Neural cell (in vitro differentiated cells): ENCODE measurements at regions not wholly inside any gene's neighbourhood (a gene's known extent, or its start where the extent isn't known, plus 50 kb on each side); places are given as distances from the start of the nearest gene placed in this dataset.

ENCODE experiments used
- H2AFZ ChIP-seq: fragments of 200-600, 300-800 bp; sonication (generic), shearing (Covaris generic); 2 replicates; pipeline ENCODE4 v1.6.0; 2014; ENCODE audit warnings: low read depth, mild to moderate bottlenecking, antibody characterized with exemption, low read length, moderate library complexity
- H3F3A ChIP-seq: fragments of 200-600 bp; shearing (Covaris generic); 2 replicates; pipeline ENCODE4 v1.6.1; 2016; ENCODE audit warnings: mild to moderate bottlenecking, moderate library complexity, mixed read lengths, antibody characterized with exemption, low read length; ENCODE audit not compliant: insufficient read depth, poor library complexity, severe bottlenecking
- H3K27ac ChIP-seq: fragments of 200-600, 300-800 bp; sonication (generic), shearing (Covaris generic); 2 replicates; pipeline ENCODE4 v1.5.1; 2014; ENCODE audit warnings: mild to moderate bottlenecking, low read length, moderate library complexity
- H3K27me3 ChIP-seq: fragments of 300-800, 200-600 bp; sonication (generic), shearing (Covaris generic); 2 replicates; pipeline ENCODE4 v1.6.0; 2014; ENCODE audit warnings: mild to moderate bottlenecking, low read depth, low read length, moderate library complexity; ENCODE audit not compliant: insufficient read depth
- H3K36me3 ChIP-seq: fragments of 300-800, 200-600 bp; sonication (generic), shearing (Covaris generic); 2 replicates; pipeline ENCODE4 v1.5.1; 2014; ENCODE audit warnings: mild to moderate bottlenecking, antibody characterized with exemption, low read length, moderate library complexity; ENCODE audit not compliant: insufficient read depth
- H3K4me2 ChIP-seq: fragments of 300-800, 200-600 bp; sonication (generic), shearing (Covaris generic); 2 replicates; pipeline ENCODE4 v1.6.0; 2014; ENCODE audit warnings: mild to moderate bottlenecking, low read length
- H3K4me3 ChIP-seq: fragments of 300-800, 200-600 bp; sonication (generic), shearing (Covaris generic); 2 replicates; pipeline ENCODE4 v1.5.1; 2014; ENCODE audit warnings: mild to moderate bottlenecking, low read length, moderate library complexity
- H3K79me2 ChIP-seq: fragments of 200-600 bp; shearing (Covaris generic); replicated peaks from 2 replicates; pipeline ENCODE4 v1.6.0; 2014; ENCODE audit warnings: mild to moderate bottlenecking, low read length, moderate library complexity; ENCODE audit not compliant: insufficient read depth
- H3K9ac ChIP-seq: fragments of 300-800, 200-600 bp; sonication (generic), shearing (Covaris generic); 2 replicates; pipeline ENCODE4 v1.6.1; 2016; ENCODE audit warnings: mild to moderate bottlenecking, low read length, mixed read lengths
- H3K9me2 ChIP-seq: fragments of 200-600 bp; shearing (Covaris generic); 2 replicates; pipeline ENCODE4 v1.6.1; 2016; ENCODE audit warnings: mild to moderate bottlenecking, low read length, mixed read lengths; ENCODE audit not compliant: insufficient read depth
- H3K9me3 ChIP-seq: fragments of 200-600, 300-800 bp; sonication (generic), shearing (Covaris generic); 2 replicates; pipeline ENCODE4 v1.6.1; 2016; ENCODE audit warnings: mild to moderate bottlenecking, mixed run types, low read length, moderate library complexity, mixed read lengths
- H4K20me1 ChIP-seq: fragments of 200-600 bp; shearing (Covaris generic); 2 replicates; pipeline ENCODE4 v1.6.1; 2016; ENCODE audit warnings: mild to moderate bottlenecking, mixed run types; ENCODE audit not compliant: insufficient read depth
- EP300 ChIP-seq: fragments of 450-650 bp; conservative IDR thresholded peaks from 2 replicates; pipeline ENCODE4 v1.6.1; 2014; ENCODE audit warnings: antibody characterized with exemption, mild to moderate bottlenecking, moderate library complexity; ENCODE audit not compliant: poor library complexity, severe bottlenecking
- EZH2 ChIP-seq: fragments of 200-600, 300-800 bp; shearing (Covaris generic), sonication (generic); IDR thresholded peaks from 2 replicates; pipeline ENCODE4 v1.6.1; 2014; ENCODE audit warnings: antibody characterized with exemption, low read length, borderline replicate concordance, mild to moderate bottlenecking; ENCODE audit not compliant: insufficient read depth, poor library complexity, severe bottlenecking
- MXI1 ChIP-seq: fragments of 450-650 bp; conservative IDR thresholded peaks from 2 replicates; pipeline ENCODE4 v1.6.1; 2014; ENCODE audit warnings: antibody characterized with exemption, mild to moderate bottlenecking; ENCODE audit not compliant: poor library complexity, severe bottlenecking
- POLR2AphosphoS5 ChIP-seq: IDR thresholded peaks from 2 replicates; pipeline ENCODE4 v1.6.1; 2012
- RAD21 ChIP-seq: fragments of 450-650 bp; conservative IDR thresholded peaks from 2 replicates; pipeline ENCODE4 v1.6.1; 2014; ENCODE audit warnings: antibody characterized with exemption, mild to moderate bottlenecking, moderate library complexity
- SMC3 ChIP-seq: fragments of 450-650 bp; conservative IDR thresholded peaks from 2 replicates; pipeline ENCODE4 v1.6.1; 2014; ENCODE audit warnings: antibody characterized with exemption, mild to moderate bottlenecking, moderate library complexity; ENCODE audit not compliant: poor library complexity
- TAF1 ChIP-seq: IDR thresholded peaks from 2 replicates; pipeline ENCODE4 v1.6.1; 2012; ENCODE audit warnings: low read depth
- TF ChIP-seq, protein P1 (sequence below): IDR thresholded peaks from 2 replicates; pipeline ENCODE4 v1.6.1; 2012; ENCODE audit warnings: borderline replicate concordance
- TF ChIP-seq, protein P2 (sequence below): fragments of 450-650 bp; IDR thresholded peaks from 2 replicates; pipeline ENCODE4 v1.5.1; 2014; ENCODE audit warnings: antibody characterized with exemption, mild to moderate bottlenecking, moderate library complexity; ENCODE audit not compliant: poor library complexity, severe bottlenecking

DNA sequence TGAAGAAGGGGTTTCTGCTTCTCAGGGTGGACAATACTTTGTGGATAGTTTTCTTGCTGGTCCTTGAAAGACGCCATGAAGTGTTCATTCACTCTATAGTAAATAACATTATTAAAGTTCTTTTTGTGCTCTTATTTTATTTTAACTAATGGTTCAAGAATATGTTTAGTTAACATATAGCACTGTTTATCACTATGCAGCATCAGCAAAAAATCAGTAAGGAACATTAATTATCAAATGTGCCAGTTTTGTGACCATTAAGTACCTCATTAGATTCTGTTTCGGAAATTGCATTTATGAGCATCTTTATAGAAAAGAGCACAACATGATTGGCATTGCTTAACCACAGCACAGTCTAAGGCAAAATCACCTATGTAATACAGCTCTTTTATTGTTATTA is 385.6 kb downstream of the LMO4 start:
- Histone ChIP-seq H3K79me2 (no peaks in the 10 kb centered on the region), H4K20me1 (no peaks in the 10 kb centered on the region), H3K9me3 (no peaks in the 10 kb centered on the region), H2AFZ (no peak overlapping the region), H3K9me2 (no peaks in the 10 kb centered on the region), H3F3A (no peaks in the 10 kb centered on the region), H3K4me2 (no peak overlapping the region), H3K27me3 (no peaks in the 10 kb centered on the region), H3K4me3 (no peak overlapping the region), H3K27ac (no peak overlapping the region), H3K36me3 (no peaks in the 10 kb centered on the region), H3K9ac (no peak overlapping the region)
- TF ChIP-seq EP300: no peak
- TF ChIP-seq MXI1: no peak
- TF ChIP-seq, protein P1, sequence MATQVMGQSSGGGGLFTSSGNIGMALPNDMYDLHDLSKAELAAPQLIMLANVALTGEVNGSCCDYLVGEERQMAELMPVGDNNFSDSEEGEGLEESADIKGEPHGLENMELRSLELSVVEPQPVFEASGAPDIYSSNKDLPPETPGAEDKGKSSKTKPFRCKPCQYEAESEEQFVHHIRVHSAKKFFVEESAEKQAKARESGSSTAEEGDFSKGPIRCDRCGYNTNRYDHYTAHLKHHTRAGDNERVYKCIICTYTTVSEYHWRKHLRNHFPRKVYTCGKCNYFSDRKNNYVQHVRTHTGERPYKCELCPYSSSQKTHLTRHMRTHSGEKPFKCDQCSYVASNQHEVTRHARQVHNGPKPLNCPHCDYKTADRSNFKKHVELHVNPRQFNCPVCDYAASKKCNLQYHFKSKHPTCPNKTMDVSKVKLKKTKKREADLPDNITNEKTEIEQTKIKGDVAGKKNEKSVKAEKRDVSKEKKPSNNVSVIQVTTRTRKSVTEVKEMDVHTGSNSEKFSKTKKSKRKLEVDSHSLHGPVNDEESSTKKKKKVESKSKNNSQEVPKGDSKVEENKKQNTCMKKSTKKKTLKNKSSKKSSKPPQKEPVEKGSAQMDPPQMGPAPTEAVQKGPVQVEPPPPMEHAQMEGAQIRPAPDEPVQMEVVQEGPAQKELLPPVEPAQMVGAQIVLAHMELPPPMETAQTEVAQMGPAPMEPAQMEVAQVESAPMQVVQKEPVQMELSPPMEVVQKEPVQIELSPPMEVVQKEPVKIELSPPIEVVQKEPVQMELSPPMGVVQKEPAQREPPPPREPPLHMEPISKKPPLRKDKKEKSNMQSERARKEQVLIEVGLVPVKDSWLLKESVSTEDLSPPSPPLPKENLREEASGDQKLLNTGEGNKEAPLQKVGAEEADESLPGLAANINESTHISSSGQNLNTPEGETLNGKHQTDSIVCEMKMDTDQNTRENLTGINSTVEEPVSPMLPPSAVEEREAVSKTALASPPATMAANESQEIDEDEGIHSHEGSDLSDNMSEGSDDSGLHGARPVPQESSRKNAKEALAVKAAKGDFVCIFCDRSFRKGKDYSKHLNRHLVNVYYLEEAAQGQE: no peak
- TF ChIP-seq TAF1: no peak
- TF ChIP-seq SMC3: no peak
- TF ChIP-seq RAD21: no peak

DNA sequence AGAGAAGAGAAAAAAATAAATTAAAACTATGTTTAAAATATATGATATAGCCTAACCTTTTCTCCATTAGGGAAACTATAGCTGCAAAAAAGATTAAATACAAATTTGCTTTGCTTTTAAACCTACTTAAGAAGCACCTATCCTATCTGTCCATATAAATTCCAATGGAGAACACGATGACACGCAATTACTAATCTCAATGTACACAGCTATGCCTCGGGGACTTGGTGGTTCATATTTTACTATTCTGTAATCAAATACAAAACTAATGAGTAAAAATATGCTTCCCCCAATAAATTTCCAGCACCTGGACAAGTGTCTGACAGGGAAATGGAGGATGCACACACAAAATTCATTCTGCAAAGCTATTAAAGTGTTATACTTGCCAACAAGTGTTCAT is 386.4 kb downstream of the LMO4 start:
- Histone ChIP-seq H3K36me3 (no peaks in the 10 kb centered on the region), H3F3A (no peaks in the 10 kb centered on the region), H4K20me1 (no peaks in the 10 kb centered on the region), H3K9me2 (no peaks in the 10 kb centered on the region), H3K9ac (no peak overlapping the region), H3K79me2 (no peaks in the 10 kb centered on the region), H2AFZ (no peak overlapping the region), H3K4me3 (no peak overlapping the region), H3K27ac (no peak overlapping the region), H3K4me2 (no peak overlapping the region), H3K27me3 (no peaks in the 10 kb centered on the region), H3K9me3 (no peaks in the 10 kb centered on the region)
- TF ChIP-seq EZH2 (no peak), EP300 (no peak), RAD21 (no peak), SMC3 (no peak), MXI1 (no peak), POLR2AphosphoS5 (no peak), TAF1 (no peak)
- TF ChIP-seq, protein P1: no peak
- TF ChIP-seq, protein P2, sequence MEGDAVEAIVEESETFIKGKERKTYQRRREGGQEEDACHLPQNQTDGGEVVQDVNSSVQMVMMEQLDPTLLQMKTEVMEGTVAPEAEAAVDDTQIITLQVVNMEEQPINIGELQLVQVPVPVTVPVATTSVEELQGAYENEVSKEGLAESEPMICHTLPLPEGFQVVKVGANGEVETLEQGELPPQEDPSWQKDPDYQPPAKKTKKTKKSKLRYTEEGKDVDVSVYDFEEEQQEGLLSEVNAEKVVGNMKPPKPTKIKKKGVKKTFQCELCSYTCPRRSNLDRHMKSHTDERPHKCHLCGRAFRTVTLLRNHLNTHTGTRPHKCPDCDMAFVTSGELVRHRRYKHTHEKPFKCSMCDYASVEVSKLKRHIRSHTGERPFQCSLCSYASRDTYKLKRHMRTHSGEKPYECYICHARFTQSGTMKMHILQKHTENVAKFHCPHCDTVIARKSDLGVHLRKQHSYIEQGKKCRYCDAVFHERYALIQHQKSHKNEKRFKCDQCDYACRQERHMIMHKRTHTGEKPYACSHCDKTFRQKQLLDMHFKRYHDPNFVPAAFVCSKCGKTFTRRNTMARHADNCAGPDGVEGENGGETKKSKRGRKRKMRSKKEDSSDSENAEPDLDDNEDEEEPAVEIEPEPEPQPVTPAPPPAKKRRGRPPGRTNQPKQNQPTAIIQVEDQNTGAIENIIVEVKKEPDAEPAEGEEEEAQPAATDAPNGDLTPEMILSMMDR: no peak
